Tibial nerve (tissue), 3 donors: ENCODE measurements at regions not wholly inside any gene's neighbourhood (a gene's known extent, or its start where the extent isn't known, plus 50 kb on each side); places are given as distances from the start of the nearest gene placed in this dataset.

Source experiments
- CTCF ChIP-seq, 5 experiments: fragments of 200-600 bp in 3 of 5; fragments of 450-650 bp in 2 of 5; sonication (generic) in 3 of 5; IDR thresholded peaks; one replicate each; pipeline ENCODE4 v1.5.1; 2016 to 2019; ENCODE audit warnings: antibody characterized with exemption in 5 of 5, mild to moderate bottlenecking in 3 of 5, moderate library complexity in 2 of 5
- POLR2A ChIP-seq, 2 donors: fragments of 450-650 bp; IDR thresholded peaks; one replicate each; pipeline ENCODE4 v1.6.1; 2017; ENCODE audit warnings: antibody characterized with exemption in 2 of 2, mild to moderate bottlenecking in 2 of 2, moderate library complexity in 2 of 2

GRCh38 chr2:7161501-7161900, 244.3 kb downstream of the RNF144A start:
- TF ChIP-seq CTCF (IDR thresholded peaks at IDR 0.05) (no peak), POLR2A (IDR thresholded peaks at IDR 0.05) (no peak)
